Ovary (tissue), 3 donors: ENCODE measurements at regions not wholly inside any gene's neighbourhood (a gene's known extent, or its start where the extent isn't known, plus 50 kb on each side); places are given as distances from the start of the nearest gene placed in this dataset.

Experiments
- CTCF ChIP-seq, 3 donors: fragments of 450-650 bp in 2 of 3; fragments of 200-600 bp in 1 of 3; IDR thresholded peaks; one replicate each; pipeline versions ENCODE4 v1.5.1 to v1.8.0; 2016 to 2022; ENCODE audit warnings: antibody characterized with exemption in 3 of 3, mild to moderate bottlenecking in 1 of 3
- EP300 ChIP-seq: sonication (generic); formaldehyde crosslinking; IDR thresholded peaks from one replicate; pipeline ENCODE4 v1.6.1; 2017; ENCODE audit warnings: antibody characterized with exemption
- POLR2A ChIP-seq: fragments of 450-650 bp; IDR thresholded peaks from one replicate; pipeline ENCODE4 v1.6.1; 2017; ENCODE audit warnings: antibody characterized with exemption, mild to moderate bottlenecking, moderate library complexity
- donor health status: DM: no; HTN: no; CAD: no.

- TF ChIP-seq CTCF (IDR thresholded peaks at IDR 0.05) (no peak), POLR2A (no peak), EP300 (no peak)
Observed at GRCh38 chr1:96931136-96931535, 209.6 kb downstream of the PTBP2 start.
